Coronary artery (tissue), 2 donors: ENCODE measurements at regions not wholly inside any gene's neighbourhood (a gene's known extent, or its start where the extent isn't known, plus 50 kb on each side); places are given as distances from the start of the nearest gene placed in this dataset.
"Not testable (repeated sequence)": the region's sequence is repeated elsewhere in the genome, so short reads cannot be mapped to it uniquely, and the experiment has no call there.

Experiments used
- DNase-seq: peaks from one replicate; pipeline ENCODE4 v3.0.0-alpha.2; 2017; ENCODE audit warnings: low spot score
- H3K27ac ChIP-seq, 2 donors: fragments of 200-600 bp; sonication (generic); one replicate each; pipeline ENCODE4 v1.5.1; 2016 to 2019
- H3K4me3 ChIP-seq: fragments of 200-600 bp; sonication (generic); 2 replicates; pipeline ENCODE4 v1.5.1; 2016; ENCODE audit warnings: mild to moderate bottlenecking, moderate library complexity
- CTCF ChIP-seq: fragments of 200-600 bp; sonication (generic); IDR thresholded peaks from one replicate; pipeline ENCODE4 v1.5.1; 2019; ENCODE audit warnings: antibody characterized with exemption

- no peak for DNase-seq
- no peak overlapping the region for H3K27ac ChIP-seq
- no peak for TF ChIP-seq CTCF
- H3K4me3 ChIP-seq, result no peak overlapping the region
Observed at GRCh38 chr9:73916016-73916673, 581.0 kb upstream of the RORB start.

GRCh38 chr9:73919712-73920111, 577.4 kb upstream of the RORB start:
- DNase-seq, result no peak
- H3K4me3 ChIP-seq, result no peak overlapping the region
- no peak overlapping the region for H3K27ac ChIP-seq
- TF ChIP-seq CTCF, result no peak

- Histone ChIP-seq H3K27ac (no peak overlapping the region), H3K4me3 (no peak overlapping the region)
- no peak for TF ChIP-seq CTCF
- no peak for DNase-seq
Observed at GRCh38 chr9:73923796-73924195, 573.3 kb upstream of the RORB start.

- no peak for TF ChIP-seq CTCF
- DNase-seq, result no peak
- H3K27ac ChIP-seq, result no peak overlapping the region
- no peak overlapping the region for H3K4me3 ChIP-seq
Observed at GRCh38 chr9:73951147-73951546, 546.0 kb upstream of the RORB start.

- H3K4me3 ChIP-seq, result no peak overlapping the region
- H3K27ac ChIP-seq, result no peak overlapping the region
- no peak for TF ChIP-seq CTCF
- no peak for DNase-seq
Observed at GRCh38 chr9:73962792-73963191, 534.3 kb upstream of the RORB start.

GRCh38 chr9:73969936-73970335, 527.2 kb upstream of the RORB start:
- Histone ChIP-seq H3K27ac (no peak overlapping the region), H3K4me3 (no peak overlapping the region)
- no peak for TF ChIP-seq CTCF
- no peak for DNase-seq

GRCh38 chr9:73976424-73976823, 520.7 kb upstream of the RORB start:
- not testable (repeated sequence) for H3K4me3 ChIP-seq, H3K27ac ChIP-seq, DNase-seq

- no peak for TF ChIP-seq CTCF
- Histone ChIP-seq H3K27ac (no peak overlapping the region), H3K4me3 (no peak overlapping the region)
- DNase-seq, result no peak
Observed at GRCh38 chr9:73979894-73980264, 517.3 kb upstream of the RORB start.
